NCI-H128 (cell line): ENCODE measurements at regions not wholly inside any gene's neighbourhood (a gene's known extent, or its start where the extent isn't known, plus 50 kb on each side); places are given as distances from the start of the nearest gene placed in this dataset.
"Not testable (repeated sequence)": the region's sequence is repeated elsewhere in the genome, so short reads cannot be mapped to it uniquely, and the experiment has no call there.

ENCODE experiments used
- DNase-seq: peaks from one replicate; lab custom pipeline; 2025; ENCODE audit not compliant: unreplicated experiment; lab: John Stamatoyannopoulos, UW

GRCh38 chr1:82055375-82055774, 254.6 kb downstream of the ADGRL2 start:
- not testable (repeated sequence) for DNase-seq

- DNase-seq = no peak
Observed at GRCh38 chr1:82052563-82052962, 251.8 kb downstream of the ADGRL2 start.

GRCh38 chr1:82048596-82048995, 247.9 kb downstream of the ADGRL2 start:
- no peak for DNase-seq

DNA sequence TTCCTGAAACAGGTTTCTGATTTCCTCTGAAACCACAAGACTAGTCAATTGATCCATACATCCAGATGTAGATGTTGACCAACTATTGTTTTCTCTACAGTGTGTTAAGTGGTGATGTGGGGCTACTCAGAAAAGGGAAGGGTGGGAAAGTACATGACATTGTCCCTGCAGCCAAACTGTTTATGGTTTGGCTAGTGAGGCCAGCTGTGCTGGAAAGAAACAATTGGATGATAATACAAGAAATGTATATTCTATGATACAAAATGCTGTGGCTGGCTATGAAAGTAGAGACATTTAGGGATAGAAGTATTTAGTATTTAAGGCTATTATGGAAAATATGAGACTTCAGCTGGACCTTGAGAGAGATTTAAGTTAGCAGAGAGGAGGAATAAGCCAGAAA, 244.5 kb downstream of the ADGRL2 start:
- DNase-seq = no peak

DNA sequence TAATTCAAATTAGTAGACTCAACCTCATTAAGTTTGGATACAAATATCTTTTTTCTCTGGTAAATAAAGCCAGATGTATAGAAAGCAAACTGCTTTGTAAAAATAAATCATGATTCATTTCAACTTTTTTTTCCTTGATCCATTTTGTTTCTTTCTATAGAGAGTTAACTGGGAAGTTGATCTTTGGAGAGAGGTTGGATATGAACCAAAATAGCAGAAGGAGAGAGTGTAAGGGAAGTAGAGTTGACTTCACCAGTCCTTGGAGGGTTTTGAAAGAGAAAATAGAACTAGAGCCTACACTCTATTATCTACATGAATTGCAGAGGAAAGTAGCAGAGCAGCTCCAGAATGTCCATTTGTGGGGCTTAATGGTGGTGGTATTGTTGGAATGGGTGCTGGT, 243.8 kb downstream of the ADGRL2 start:
- no peak for DNase-seq

- DNase-seq = no peak
Observed at GRCh38 chr1:82044111-82044510, 243.4 kb downstream of the ADGRL2 start.

- DNase-seq = no peak
Observed at GRCh38 chr1:82042306-82043060, 241.7 kb downstream of the ADGRL2 start.
